T-helper 1 cell treated with Interleukin-12 subunit alpha and Interleukin-12 subunit beta and Interleukin-4 antibody, amounts not matched to agents 30 ng/mL and 1 ng/mL, for 36 hours (primary cell): ENCODE measurements at regions not wholly inside any gene's neighbourhood (a gene's known extent, or its start where the extent isn't known, plus 50 kb on each side); places are given as distances from the start of the nearest gene placed in this dataset.
"Not testable (repeated sequence)": the region's sequence is repeated elsewhere in the genome, so short reads cannot be mapped to it uniquely, and the experiment has no call there.

Source experiments
- intact Hi-C: fragments of 100-400 bp; cut with micrococcal nuclease; formaldehyde crosslinking; loops from one replicate; pipeline ENCODE4 v1.15.1; 2024

DNA sequence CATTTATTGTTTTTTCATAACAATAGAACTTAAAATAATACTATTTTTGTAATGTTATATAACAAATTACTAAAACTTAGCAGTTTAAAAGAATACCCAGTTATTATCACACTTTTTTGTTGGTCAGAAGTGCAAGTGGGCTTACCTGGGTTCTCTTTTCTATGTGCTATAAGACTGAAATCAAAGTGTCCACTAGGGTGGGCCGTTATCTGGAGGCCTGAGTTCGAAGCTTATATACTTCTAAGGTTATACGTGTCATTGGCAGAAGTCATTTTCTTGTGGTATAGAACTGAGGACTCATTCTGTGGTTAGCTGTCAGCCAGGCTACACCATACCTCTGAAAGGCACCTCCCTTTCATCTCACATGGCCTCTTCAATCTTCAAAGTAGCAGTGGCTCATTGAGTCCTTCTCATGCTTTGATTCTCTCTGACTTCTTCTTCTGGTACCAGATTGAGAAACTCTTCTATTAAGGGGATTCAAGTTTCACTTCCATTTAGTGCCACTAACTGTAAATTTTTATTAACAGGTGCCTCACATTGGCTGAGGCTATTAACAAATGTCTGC lies 414.3 kb downstream of the AMY1C start:
- intact Hi-C loops = no loop called here

- intact Hi-C loops = no loop called here
Measured at GRCh38 chr1:104172243-104172681, 422.6 kb downstream of the AMY1C start.

- intact Hi-C loops = no loop called here
Measured at GRCh38 chr1:104182251-104182650, 432.6 kb downstream of the AMY1C start.

GRCh38 chr1:104189207-104189606 lies 439.5 kb downstream of the AMY1C start:
- intact Hi-C loops = no loop called here

DNA sequence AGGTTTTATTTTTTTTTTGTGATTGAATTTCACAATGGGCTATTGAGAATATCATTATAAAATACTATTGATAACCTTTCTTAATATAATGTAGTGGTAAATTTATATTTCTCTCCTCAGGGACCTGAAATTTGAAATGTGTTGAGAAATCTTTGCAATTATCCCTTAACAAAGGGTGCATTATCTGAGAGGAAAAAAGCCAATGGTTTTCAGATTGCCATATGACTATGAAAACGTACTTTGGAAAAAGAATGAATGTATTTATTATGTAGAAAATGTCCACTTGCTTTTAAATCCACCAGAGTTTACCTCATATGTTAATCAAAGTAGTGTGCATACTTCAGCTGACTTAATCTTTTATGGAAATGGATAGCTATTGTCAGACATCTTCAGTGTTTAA lies 441.1 kb downstream of the AMY1C start:
- intact Hi-C loops = no loop called here

- intact Hi-C loops = no loop called here
Measured at GRCh38 chr1:104195395-104195794, 445.7 kb downstream of the AMY1C start.

DNA sequence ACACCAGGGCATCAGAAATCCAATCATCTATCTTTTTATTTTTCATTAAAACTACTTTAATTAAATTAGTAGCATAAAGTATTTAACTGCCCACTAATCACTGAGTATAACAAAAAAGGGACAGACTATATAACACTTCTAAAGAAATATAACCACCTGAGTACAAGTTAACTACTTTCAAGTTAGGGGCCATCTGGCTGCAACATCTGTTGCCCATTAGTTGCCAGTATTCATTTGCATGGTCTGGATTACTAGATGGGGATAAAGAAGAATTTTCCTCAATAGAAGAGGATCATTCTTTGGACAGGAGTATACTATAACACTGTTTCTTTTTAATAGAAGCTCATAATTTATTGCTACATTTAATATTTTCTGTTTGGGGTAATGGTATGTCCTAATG lies 446.4 kb downstream of the AMY1C start:
- intact Hi-C loops = no loop called here

DNA sequence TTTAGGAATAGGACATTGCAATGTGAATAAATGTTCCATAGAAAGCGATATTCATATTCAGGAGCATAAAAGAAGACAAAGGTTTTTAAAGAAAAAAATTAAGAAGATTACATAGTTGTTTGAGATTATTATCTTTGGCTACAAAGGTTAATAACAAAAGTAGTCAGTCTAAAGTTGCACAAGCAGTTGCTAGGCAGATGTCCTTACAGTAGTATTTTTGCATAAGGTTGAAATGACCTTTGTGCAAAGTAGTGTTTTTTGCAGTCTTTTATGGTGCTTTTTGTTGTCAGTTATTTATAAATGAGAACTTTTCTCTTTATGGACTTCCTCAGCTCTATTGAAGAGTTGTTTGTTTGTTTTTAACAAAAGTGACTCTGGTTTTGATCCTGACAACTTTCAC lies 447.8 kb downstream of the AMY1C start:
- intact Hi-C loops = no loop called here

DNA sequence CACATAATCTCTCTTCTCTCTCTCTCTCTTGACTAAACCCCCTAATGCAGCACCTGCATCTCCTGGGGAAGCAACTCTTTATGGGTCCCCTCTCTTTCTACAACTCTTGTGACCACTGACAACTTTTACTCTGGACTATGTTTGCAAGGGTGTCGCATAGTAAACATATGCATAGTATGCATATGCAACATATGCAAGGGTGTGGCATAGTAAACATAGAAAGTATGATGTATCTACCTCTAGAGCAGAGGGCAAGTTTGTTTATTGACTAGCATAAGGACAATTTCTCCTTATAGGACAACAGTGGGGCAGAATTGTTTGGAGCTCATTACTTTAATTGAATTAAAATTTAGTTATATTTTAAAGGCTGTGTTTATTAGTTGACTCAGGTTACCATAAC lies 462.5 kb downstream of the AMY1C start:
- intact Hi-C loops = no loop called here

GRCh38 chr1:104217395-104217986 lies 467.8 kb downstream of the AMY1C start:
- intact Hi-C loops = not testable (repeated sequence)

- intact Hi-C loops = no loop called here
Measured at GRCh38 chr1:104229860-104230259, 480.2 kb downstream of the AMY1C start.

- intact Hi-C loops = no loop called here
Measured at GRCh38 chr1:104231676-104232075, 482.0 kb downstream of the AMY1C start.

- intact Hi-C loops = no loop called here
Measured at GRCh38 chr1:104235141-104235540, 485.4 kb downstream of the AMY1C start.

DNA sequence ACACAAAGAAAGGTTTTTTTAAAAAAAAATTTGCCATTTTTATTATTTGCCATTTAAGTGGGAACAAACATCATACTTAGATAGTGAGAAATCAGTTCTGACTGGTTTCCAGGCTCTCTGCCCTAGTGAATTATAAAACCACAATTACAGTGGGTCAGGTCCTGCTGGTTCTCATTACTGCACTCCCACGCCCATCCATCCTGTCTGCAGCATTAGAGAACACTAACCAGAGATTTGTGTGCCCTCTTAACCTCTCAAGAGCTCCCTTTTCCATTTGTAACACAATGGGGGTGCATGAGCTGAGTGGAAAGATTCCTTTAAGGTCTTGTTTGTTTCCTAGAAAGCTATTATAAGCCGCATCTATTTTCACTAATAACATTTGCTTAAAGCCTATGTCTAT lies 489.3 kb downstream of the AMY1C start:
- intact Hi-C loops = no loop called here

DNA sequence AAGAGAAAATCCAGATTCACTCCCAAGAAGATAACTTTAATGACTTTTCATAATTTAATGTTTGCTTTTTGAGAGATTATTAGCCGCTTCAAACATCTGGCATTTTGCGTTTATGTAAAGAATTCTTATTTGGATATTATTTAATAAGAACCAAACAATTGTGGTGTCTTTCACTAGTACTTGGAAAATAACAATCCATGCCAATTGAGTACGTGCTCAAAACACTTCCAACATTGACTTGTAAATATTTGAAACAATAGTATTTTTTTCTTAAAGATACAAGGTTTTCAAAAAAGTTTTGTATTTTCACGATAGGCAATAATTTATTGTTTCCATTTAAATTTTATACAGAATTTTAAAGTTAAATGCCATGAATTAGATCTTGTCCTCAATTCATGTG lies 498.7 kb downstream of the AMY1C start:
- intact Hi-C loops = no loop called here

- intact Hi-C loops = no loop called here
Measured at GRCh38 chr1:104259481-104259880, 509.8 kb downstream of the AMY1C start.

- intact Hi-C loops = not testable (repeated sequence)
Measured at GRCh38 chr1:104263110-104263509, 513.4 kb downstream of the AMY1C start.

GRCh38 chr1:104264521-104264920 lies 514.8 kb downstream of the AMY1C start:
- intact Hi-C loops = no loop called here

GRCh38 chr1:104265163-104265562 lies 515.5 kb downstream of the AMY1C start:
- intact Hi-C loops = no loop called here

- intact Hi-C loops = no loop called here
Measured at GRCh38 chr1:104266612-104267011, 516.9 kb downstream of the AMY1C start.

DNA sequence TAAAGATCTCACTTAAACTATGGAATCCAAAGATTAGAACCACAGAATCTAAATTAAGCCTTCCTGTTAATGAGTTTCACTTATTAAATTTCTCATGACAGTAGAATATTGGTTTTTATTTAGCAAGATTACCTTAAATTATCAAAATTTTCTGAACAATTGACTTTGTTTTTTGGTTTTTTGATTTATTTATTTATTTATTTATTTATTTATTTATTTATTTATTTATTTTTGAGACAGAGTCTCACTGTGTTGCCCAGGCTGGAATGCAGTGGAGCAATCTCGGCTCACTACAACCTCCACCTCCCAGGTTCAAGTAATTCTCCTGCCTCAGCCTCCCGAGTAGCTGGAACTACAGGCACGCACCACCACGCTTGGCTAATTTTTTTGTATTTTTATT lies 538.6 kb downstream of the AMY1C start:
- intact Hi-C loops = not testable (repeated sequence)

- intact Hi-C loops = no loop called here
Measured at GRCh38 chr1:104291156-104291555, 541.5 kb downstream of the AMY1C start.

GRCh38 chr1:104294259-104294658 lies 544.6 kb downstream of the AMY1C start:
- intact Hi-C loops = no loop called here

- intact Hi-C loops = no loop called here
Measured at GRCh38 chr1:104295511-104295910, 545.8 kb downstream of the AMY1C start.
